ENCODE measurements at regions not wholly inside any gene's neighbourhood (a gene's known extent, or its start where the extent isn't known, plus 50 kb on each side); places are given as distances from the start of the nearest gene placed in this dataset.

- TF ChIP-seq CTCF (IDR thresholded peaks at IDR 0.05) (no peak), POLR2AphosphoS5 (IDR thresholded peaks at IDR 0.05) (no peak)
Measured at GRCh38 chr12:97977870-97978405, 515.3 kb downstream of the RMST start.

Measured in stomach (tissue), 4 donors.